ENCODE measurements at regions not wholly inside any gene's neighbourhood (a gene's known extent, or its start where the extent isn't known, plus 50 kb on each side); places are given as distances from the start of the nearest gene placed in this dataset.

GRCh38 chr3:165895919-165896318, 58.7 kb upstream of the BCHE start:
- Histone ChIP-seq H3K4me2 (ENCODE audit: low read length) (no peak overlapping the region), H3F3A (ENCODE audit: control insufficient read depth, insufficient read depth) (no peaks in the 10 kb centered on the region), H3K9me3 (ENCODE audit: control insufficient read depth, insufficient read depth, low read length) (no peaks in the 10 kb centered on the region), H3K4me3 (ENCODE audit: low read length) (no peak overlapping the region), H3K27ac (ENCODE audit: low read depth, low read length) (no peak overlapping the region), H4K20me1 (ENCODE audit: control insufficient read depth, insufficient read depth, low read depth, low read length) (no peaks in the 10 kb centered on the region), H3K4me1 (ENCODE audit: control insufficient read depth, low read length) (no peaks in the 10 kb centered on the region), H3K9me2 (replicated peaks; ENCODE audit: control insufficient read depth, low read length) (no peaks in the 10 kb centered on the region), H3K36me3 (ENCODE audit: control insufficient read depth, low read length) (no peaks in the 10 kb centered on the region), H3K27me3 (ENCODE audit: control insufficient read depth, low read length) (no peaks in the 10 kb centered on the region), H3K79me2 (ENCODE audit: control insufficient read depth, low read length) (no peaks in the 10 kb centered on the region)
- TF ChIP-seq EZH2phosphoT487 (IDR thresholded peaks at IDR 0.05; ENCODE audit: borderline replicate concordance, low read length) (no peak), CTCF (IDR thresholded peaks at IDR 0.05; ENCODE audit: low read depth, low read length, poor library complexity, severe bottlenecking) (peak; percentile 76)

GRCh38 chr3:165892565-165892964, 55.3 kb upstream of the BCHE start:
- Histone ChIP-seq H3K27me3 (ENCODE audit: control insufficient read depth, low read length) (no peaks in the 10 kb centered on the region), H3K4me1 (ENCODE audit: control insufficient read depth, low read length) (no peaks in the 10 kb centered on the region), H3K9me2 (replicated peaks; ENCODE audit: control insufficient read depth, low read length) (no peaks in the 10 kb centered on the region), H3F3A (ENCODE audit: control insufficient read depth, insufficient read depth) (no peaks in the 10 kb centered on the region), H3K79me2 (ENCODE audit: control insufficient read depth, low read length) (no peaks in the 10 kb centered on the region), H4K20me1 (ENCODE audit: control insufficient read depth, insufficient read depth, low read depth, low read length) (no peaks in the 10 kb centered on the region), H3K4me2 (ENCODE audit: low read length) (no peak overlapping the region), H3K27ac (ENCODE audit: low read depth, low read length) (no peak overlapping the region), H3K9me3 (ENCODE audit: control insufficient read depth, insufficient read depth, low read length) (no peaks in the 10 kb centered on the region), H3K36me3 (ENCODE audit: control insufficient read depth, low read length) (no peaks in the 10 kb centered on the region), H3K4me3 (ENCODE audit: low read length) (no peak overlapping the region)
- TF ChIP-seq CTCF (IDR thresholded peaks at IDR 0.05; ENCODE audit: low read depth, low read length, poor library complexity, severe bottlenecking), result no peak
